Fibroblast of lung (primary cell): ENCODE measurements at regions not wholly inside any gene's neighbourhood (a gene's known extent, or its start where the extent isn't known, plus 50 kb on each side); places are given as distances from the start of the nearest gene placed in this dataset.
A peak's percentile ranks its signal among the peaks of the same experiment; 100 is the strongest.

Experiments
- DNase-seq, 2 donors: peaks; one replicate each; pipeline versions ENCODE4 v3.0.0 to v3.0.0-alpha.2; 2010; ENCODE audit warnings: low read depth in 2 of 2
- H2AFZ ChIP-seq: 2 replicates; pipeline ENCODE4 v1.5.1; 2012; ENCODE audit warnings: low read length, control low read depth, inconsistent platforms
- H3K27ac ChIP-seq: 2 replicates; pipeline ENCODE4 v1.5.1; 2011; ENCODE audit warnings: low read length, control low read depth; ENCODE audit not compliant: insufficient read depth
- H3K27me3 ChIP-seq: 2 replicates; pipeline ENCODE4 v1.5.1; 2011; ENCODE audit warnings: mild to moderate bottlenecking, low read length; ENCODE audit not compliant: control insufficient read depth, insufficient read depth
- H3K36me3 ChIP-seq: 2 replicates; pipeline ENCODE4 v1.5.1; 2011; ENCODE audit warnings: low read length; ENCODE audit not compliant: control insufficient read depth, insufficient read depth
- H3K4me1 ChIP-seq: 2 replicates; pipeline ENCODE4 v1.5.1; 2011; ENCODE audit warnings: low read length; ENCODE audit not compliant: control insufficient read depth, insufficient read depth; ENCODE audit errors: extremely low read depth
- H3K4me2 ChIP-seq: 2 replicates; pipeline ENCODE4 v1.5.1; 2011; ENCODE audit warnings: low read length, control low read depth; ENCODE audit not compliant: insufficient read depth; ENCODE audit errors: extremely low read depth
- H3K4me3 ChIP-seq, 4 experiments: fragments of 200-600 bp in 1 of 4; sonication (generic) in 1 of 4; replicated peaks in 1 of 4; 2 replicates each; pipeline ENCODE4 v1.5.1; 2011 to 2016; ENCODE audit warnings: low read length in 4 of 4, low read depth in 3 of 4, mild to moderate bottlenecking in 3 of 4, control low read depth in 2 of 4, inconsistent platforms in 1 of 4, mixed read lengths in 1 of 4; ENCODE audit not compliant: insufficient read depth in 1 of 4; ENCODE audit errors: control extremely low read depth in 1 of 4
- H3K79me2 ChIP-seq: 2 replicates; pipeline ENCODE4 v1.5.1; 2012; ENCODE audit warnings: mild to moderate bottlenecking, low read length, inconsistent platforms; ENCODE audit not compliant: control insufficient read depth, insufficient read depth
- H3K9ac ChIP-seq: 2 replicates; pipeline ENCODE4 v1.5.1; 2011; ENCODE audit warnings: mild to moderate bottlenecking, low read length, control low read depth; ENCODE audit not compliant: insufficient read depth
- H3K9me3 ChIP-seq: 2 replicates; pipeline ENCODE4 v1.5.1; 2012; ENCODE audit warnings: low read depth, low read length; ENCODE audit not compliant: control insufficient read depth, insufficient read depth
- H4K20me1 ChIP-seq: 2 replicates; pipeline ENCODE4 v1.5.1; 2011; ENCODE audit warnings: low read length; ENCODE audit not compliant: control insufficient read depth, insufficient read depth; ENCODE audit errors: extremely low read depth
- CTCF ChIP-seq, 2 donors: IDR thresholded peaks in 1 of 2; conservative IDR thresholded peaks in 1 of 2; 1 replicate in 1 of 2; 2 replicates in 1 of 2; pipeline ENCODE4 v1.5.1; 2011 to 2012; ENCODE audit warnings: low read length in 2 of 2, control low read depth in 1 of 2, inconsistent platforms in 1 of 2, low read depth in 1 of 2, mild to moderate bottlenecking in 1 of 2
- EZH2 ChIP-seq: IDR thresholded peaks from 2 replicates; pipeline ENCODE4 v1.5.1; 2012; ENCODE audit warnings: low read length, control low read depth, mild to moderate bottlenecking; ENCODE audit errors: missing control alignments

DNA sequence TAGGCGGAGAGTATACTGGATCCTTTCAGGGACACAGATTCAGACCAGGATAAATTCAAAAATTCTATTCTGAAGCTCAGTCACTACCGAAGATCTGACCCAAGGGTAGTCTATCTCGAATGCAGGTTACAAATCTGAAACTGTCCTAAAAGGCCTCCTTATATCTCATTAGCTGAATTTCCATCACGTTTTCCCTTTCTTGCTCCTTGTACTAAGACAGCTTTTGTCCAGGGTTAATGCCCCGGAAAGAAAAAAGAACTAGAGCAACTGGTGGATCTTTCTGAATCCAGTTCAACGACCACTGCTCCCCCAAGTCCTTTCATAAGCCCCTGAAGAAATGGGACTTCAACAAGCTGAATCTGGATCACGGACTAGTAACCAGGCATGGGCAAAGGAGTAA lies 97.5 kb upstream of the CCDC85A start:
- H3K79me2 ChIP-seq, result no peaks in the 10 kb centered on the region
- no peak for TF ChIP-seq EZH2
- TF ChIP-seq CTCF (conservative IDR thresholded peaks at IDR 0.05 in 1 of 2, IDR thresholded peaks at IDR 0.05 in 1 of 2; ENCODE audit: low read depth in 1 of 2, low read length in 2 of 2), result no peak
- no peaks in the 10 kb centered on the region for H3K9me3 ChIP-seq
- no peaks in the 10 kb centered on the region for H3K27me3 ChIP-seq
- H3K4me3 ChIP-seq, result no peak overlapping the region
- no peaks in the 10 kb centered on the region for H3K36me3 ChIP-seq
- H3K4me1 ChIP-seq, result no peaks in the 10 kb centered on the region
- H3K4me2 ChIP-seq, result no peak overlapping the region
- no peak overlapping the region for H3K27ac ChIP-seq
- DNase-seq, result no peak
- H2AFZ ChIP-seq, result no peak overlapping the region
- no peak overlapping the region for H3K9ac ChIP-seq
- H4K20me1 ChIP-seq, result no peaks in the 10 kb centered on the region

DNA sequence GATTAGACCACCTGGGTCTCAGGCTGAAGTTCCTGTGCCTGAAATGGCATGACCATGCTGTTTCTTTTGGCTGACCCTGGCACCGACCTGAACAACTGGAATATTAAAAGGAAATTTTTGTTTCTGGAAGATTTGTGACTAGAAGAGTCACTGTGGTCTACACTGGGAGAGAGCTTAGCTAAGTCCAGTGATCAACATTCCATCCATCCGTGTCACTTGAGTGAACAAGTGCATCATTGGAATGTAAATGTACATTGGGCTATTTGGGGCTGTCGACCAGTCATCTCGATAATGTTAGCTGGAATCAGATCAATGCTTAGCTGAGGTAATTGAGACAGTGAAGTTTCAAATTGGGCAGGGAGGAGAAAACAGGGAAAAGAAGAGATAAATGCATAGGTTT lies 95.4 kb upstream of the CCDC85A start:
- H3K27me3 ChIP-seq, result no peaks in the 10 kb centered on the region
- no peak for TF ChIP-seq EZH2
- TF ChIP-seq CTCF (conservative IDR thresholded peaks at IDR 0.05 in 1 of 2, IDR thresholded peaks at IDR 0.05 in 1 of 2; ENCODE audit: low read depth in 1 of 2, low read length in 2 of 2), result no peak
- H3K9me3 ChIP-seq, result no peaks in the 10 kb centered on the region
- H3K4me2 ChIP-seq, result no peak overlapping the region
- no peaks in the 10 kb centered on the region for H4K20me1 ChIP-seq
- H2AFZ ChIP-seq, result no peak overlapping the region
- no peaks in the 10 kb centered on the region for H3K4me1 ChIP-seq
- no peak overlapping the region for H3K4me3 ChIP-seq
- no peak overlapping the region for H3K27ac ChIP-seq
- DNase-seq, result peak in 1 of 2 donors; percentile 30
- H3K9ac ChIP-seq, result no peak overlapping the region
- no peaks in the 10 kb centered on the region for H3K36me3 ChIP-seq
- no peaks in the 10 kb centered on the region for H3K79me2 ChIP-seq

DNA sequence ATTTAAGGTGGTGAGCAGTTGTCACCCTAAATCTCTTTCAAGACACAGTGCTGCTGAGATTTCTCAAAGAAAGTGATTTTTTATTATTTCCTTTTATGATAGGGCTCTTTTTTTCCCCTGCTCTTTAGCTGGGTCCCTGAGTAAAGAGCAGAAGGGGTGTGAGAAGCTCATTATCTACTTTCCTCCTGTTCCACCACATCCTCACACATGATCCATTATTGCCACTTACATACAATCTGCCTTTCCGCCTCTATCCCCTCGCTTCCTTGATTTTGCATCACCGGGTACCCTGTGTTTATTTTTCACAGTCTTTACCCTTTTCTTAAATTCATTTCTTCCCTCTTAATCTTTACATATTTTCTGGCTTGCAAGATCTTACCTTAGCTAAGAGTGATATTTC lies 93.9 kb upstream of the CCDC85A start:
- H2AFZ ChIP-seq, result no peak overlapping the region
- no peak for DNase-seq
- no peak overlapping the region for H3K27ac ChIP-seq
- H3K4me1 ChIP-seq, result no peaks in the 10 kb centered on the region
- H3K9ac ChIP-seq, result no peak overlapping the region
- no peak overlapping the region for H3K4me3 ChIP-seq
- H3K36me3 ChIP-seq, result no peaks in the 10 kb centered on the region
- H3K79me2 ChIP-seq, result no peaks in the 10 kb centered on the region
- H3K9me3 ChIP-seq, result no peaks in the 10 kb centered on the region
- no peaks in the 10 kb centered on the region for H3K27me3 ChIP-seq
- no peaks in the 10 kb centered on the region for H4K20me1 ChIP-seq
- H3K4me2 ChIP-seq, result no peak overlapping the region
- TF ChIP-seq EZH2 (no peak), CTCF (conservative IDR thresholded peaks at IDR 0.05 in 1 of 2, IDR thresholded peaks at IDR 0.05 in 1 of 2; ENCODE audit: low read depth in 1 of 2, low read length in 2 of 2) (no peak)
